K562 (cell line): ENCODE measurements at regions not wholly inside any gene's neighbourhood (a gene's known extent, or its start where the extent isn't known, plus 50 kb on each side); places are given as distances from the start of the nearest gene placed in this dataset.
A peak's percentile ranks its signal among the peaks of the same experiment; 100 is the strongest.

ENCODE experiments used
- ATAC-seq: fragments of 200-7000 bp; cut with Tn5 transposase; 3 replicates; pipeline ENCODE4 v1.9.1; 2020; ENCODE audit warnings: moderate library complexity
- BruUV-seq: library from RNA; stranded (reverse); fragments of 400-500 nt; replicated peaks from 2 replicates; lab custom pipeline; 2021; lab: Mats Ljungman, UMichigan
- CTCF ChIA-PET: fragments of 300-600 bp; formaldehyde crosslinking; extraction: SDS; loops from one replicate; lab custom pipeline; 2021; ENCODE audit warnings: low intra/inter-chr PET ratio; lab: Yijun Ruan, JAX
- POLR2A ChIA-PET: fragments of 300-600, 350-650 bp; sonication (Branson Sonifier 250); formaldehyde crosslinking; extraction: SDS; loops from one replicate; lab custom pipeline; 2021; ENCODE audit warnings: antibody characterized with exemption, inconsistent platforms; lab: Yijun Ruan, JAX
- DNase-seq, 4 experiments: peaks; one replicate each; pipeline versions ENCODE4 v3.0.0 to v3.0.0-alpha.2; 2011 to 2018; ENCODE audit warnings: low spot score in 3 of 4, mixed read lengths in 3 of 4; ENCODE audit errors: extremely low read depth in 1 of 4
- FAIRE-seq: peaks from 2 replicates; lab custom pipeline; 2011; peaks lifted over from hg19 to GRCh38; lab: Jason Lieb, UNC
- H2AFZ ChIP-seq: 2 replicates; pipeline ENCODE4 v1.6.0; 2011; ENCODE audit warnings: low read depth, low read length, control low read depth, inconsistent platforms
- H3K27ac ChIP-seq: fragments of 200-600 bp; 3 replicates; pipeline ENCODE4 v1.8.0; 2011; ENCODE audit warnings: low read depth, mild to moderate bottlenecking, control low read depth, inconsistent platforms, low read length, moderate library complexity, mixed read lengths; ENCODE audit errors: extremely low read depth
- H3K27me3 ChIP-seq, 2 experiments: fragments of 300-600 bp in 1 of 2; 2 replicates in 1 of 2; 3 replicates in 1 of 2; pipeline versions ENCODE4 v1.6.0 to v1.8.0; 2011; ENCODE audit warnings: inconsistent platforms in 2 of 2, low read length in 2 of 2, mild to moderate bottlenecking in 1 of 2, mixed read lengths in 1 of 2, moderate library complexity in 1 of 2; ENCODE audit not compliant: control insufficient read depth in 2 of 2, insufficient read depth in 2 of 2
- H3K36me3 ChIP-seq: fragments of 300-600 bp; 3 replicates; pipeline ENCODE4 v1.8.0; 2011; ENCODE audit warnings: mild to moderate bottlenecking, low read length, inconsistent platforms; ENCODE audit not compliant: control insufficient read depth, insufficient read depth
- H3K4me1 ChIP-seq, 2 experiments: fragments of 200-600 bp in 1 of 2; replicated peaks in 1 of 2; 2 replicates in 1 of 2; 3 replicates in 1 of 2; pipeline versions ENCODE4 v1.5.1 to v1.8.0; 2011; ENCODE audit warnings: inconsistent platforms in 2 of 2, low read length in 2 of 2, mild to moderate bottlenecking in 1 of 2, mixed read lengths in 1 of 2, moderate library complexity in 1 of 2; ENCODE audit not compliant: control insufficient read depth in 2 of 2, insufficient read depth in 2 of 2
- H3K4me2 ChIP-seq: 2 replicates; pipeline ENCODE4 v1.6.1; 2011; ENCODE audit warnings: low read length, control low read depth, inconsistent platforms, mixed read lengths; ENCODE audit not compliant: insufficient read depth
- H3K4me3 ChIP-seq: fragments of 200-600 bp; sonication (generic), shearing (Covaris generic); 2 replicates; pipeline ENCODE4 v1.5.1; 2016; ENCODE audit warnings: control low read depth, inconsistent platforms
- H3K79me2 ChIP-seq: fragments of 200-600 bp; 3 replicates; pipeline ENCODE4 v1.8.0; 2011; ENCODE audit warnings: low read length, inconsistent platforms; ENCODE audit not compliant: control insufficient read depth, insufficient read depth
- H3K9ac ChIP-seq, 2 experiments: 2 replicates each; pipeline versions ENCODE4 v1.6.0 to v1.6.1; 2011; ENCODE audit warnings: low read depth in 2 of 2, low read length in 2 of 2, control low read depth in 1 of 2, inconsistent platforms in 1 of 2, mild to moderate bottlenecking in 1 of 2, mixed read lengths in 1 of 2; ENCODE audit not compliant: insufficient read depth in 1 of 2
- H3K9me1 ChIP-seq: one replicate; pipeline ENCODE4 v1.6.0; 2011; ENCODE audit warnings: inconsistent platforms, mild to moderate bottlenecking, low read length, moderate library complexity; ENCODE audit not compliant: control insufficient read depth, insufficient read depth
- H3K9me3 ChIP-seq: replicated peaks from 2 replicates; pipeline ENCODE4 v1.5.1; 2011; ENCODE audit warnings: low read depth, low read length, inconsistent platforms; ENCODE audit not compliant: control insufficient read depth, insufficient read depth
- H4K20me1 ChIP-seq: replicated peaks from 2 replicates; pipeline ENCODE4 v1.6.1; 2011; ENCODE audit warnings: low read length, inconsistent platforms, mixed read lengths; ENCODE audit not compliant: control insufficient read depth, insufficient read depth
- BRF1 ChIP-seq: IDR thresholded peaks from 3 replicates; pipeline ENCODE4 v1.6.1; 2011; ENCODE audit warnings: borderline replicate concordance, mild to moderate bottlenecking; ENCODE audit not compliant: insufficient read length; ENCODE audit errors: extremely low read depth
- C11orf30 ChIP-seq: fragments of 450-650 bp; IDR thresholded peaks from 2 replicates; pipeline ENCODE4 v1.6.1; 2016; ENCODE audit warnings: low read depth, mild to moderate bottlenecking
- CREM ChIP-seq: IDR thresholded peaks from 2 replicates; pipeline ENCODE4 v1.6.1; 2014; ENCODE audit warnings: antibody characterized with exemption, low read depth
- LARP7 ChIP-seq: fragments of 450-650 bp; IDR thresholded peaks from 2 replicates; pipeline ENCODE4 v1.6.1; 2016
- MAFF ChIP-seq: IDR thresholded peaks from 2 replicates; pipeline ENCODE4 v1.6.1; 2012; ENCODE audit warnings: low read length, improper control_type of control experiment
- MAFK ChIP-seq: IDR thresholded peaks from 2 replicates; pipeline ENCODE4 v1.6.1; 2011; ENCODE audit warnings: low read length, improper control_type of control experiment
- MNT ChIP-seq, 2 experiments: fragments of 450-650 bp; conservative IDR thresholded peaks; 2 replicates each; pipeline ENCODE4 v1.6.1; 2017; ENCODE audit warnings: mild to moderate bottlenecking in 2 of 2, moderate library complexity in 2 of 2
- NCOA2 ChIP-seq, 2 experiments: fragments of 450-650 bp; IDR thresholded peaks; 2 replicates each; pipeline ENCODE4 v1.6.1; 2018; ENCODE audit warnings: mild to moderate bottlenecking in 2 of 2, moderate library complexity in 1 of 2; ENCODE audit not compliant: partially characterized antibody in 2 of 2
- SIX5 ChIP-seq, 2 experiments: IDR thresholded peaks; 2 replicates each; pipeline ENCODE4 v1.6.1; 2011; ENCODE audit warnings: low read length in 2 of 2, borderline replicate concordance in 1 of 2, low read depth in 1 of 2, mild to moderate bottlenecking in 1 of 2, moderate library complexity in 1 of 2; ENCODE audit not compliant: insufficient read depth in 1 of 2
- SMARCB1 ChIP-seq: IDR thresholded peaks from 2 replicates; pipeline ENCODE4 v1.6.1; 2011; ENCODE audit warnings: improper control_type of control experiment, low read depth; ENCODE audit not compliant: insufficient read length
- TRIM25 ChIP-seq: fragments of 450-650 bp; IDR thresholded peaks from 2 replicates; pipeline ENCODE4 v1.7.0; 2016; ENCODE audit warnings: borderline replicate concordance
- U2AF2 ChIP-seq: fragments of 200-400 bp; formaldehyde crosslinking; optimal IDR thresholded peaks from 2 replicates; pipeline ENCODE3; 2017; ENCODE audit warnings: low read depth, mild to moderate bottlenecking, low read length
- XRCC3 ChIP-seq: fragments of 450-650 bp; IDR thresholded peaks from 2 replicates; pipeline ENCODE4 v1.6.1; 2017; ENCODE audit warnings: mild to moderate bottlenecking, moderate library complexity
- ZNF316 ChIP-seq: fragments of 450-650 bp; IDR thresholded peaks from 2 replicates; pipeline ENCODE4 v1.6.1; 2016
- ZNF717 ChIP-seq: fragments of 250-450 bp; sonication (Bioruptor Pico); IDR thresholded peaks from 2 replicates; pipeline ENCODE4 v1.5.0; 2021
- WGBS: fragments of 100-300 bp; shearing (Covaris generic); methylation state at CpG from one replicate; pipeline ENCODE4 v1.1.6; 2016; ENCODE audit warnings: low coverage, mixed read lengths; ENCODE audit not compliant: insufficient coverage; ENCODE audit errors: missing lambda C conversion rate; 5-methylcytosine and 5-hydroxymethylcytosine counted together
- in situ Hi-C: fragments of 300-500 bp; cut with MboI; formaldehyde crosslinking; loops from 4 replicates; pipeline ENCODE4 v1.15.0; 2018; ENCODE audit warnings: inconsistent platforms, mixed read lengths
- intact Hi-C: fragments of 100-400 bp; cut with micrococcal nuclease; formaldehyde crosslinking; loops from 2 replicates; pipeline ENCODE4 v1.14.2; 2022
- TF ChIP-seq, protein P1 (sequence below): fragments of 250-450 bp; sonication (Bioruptor Pico); IDR thresholded peaks from 2 replicates; pipeline ENCODE4 v1.4.0; 2020; ENCODE audit warnings: mild to moderate bottlenecking, moderate library complexity
- TF ChIP-seq, protein P2 (sequence below): sonication (generic); formaldehyde crosslinking; IDR thresholded peaks from 2 replicates; pipeline ENCODE4 v1.8.0; 2022; ENCODE audit warnings: mild to moderate bottlenecking, missing genetic modification reagents, borderline replicate concordance

DNA sequence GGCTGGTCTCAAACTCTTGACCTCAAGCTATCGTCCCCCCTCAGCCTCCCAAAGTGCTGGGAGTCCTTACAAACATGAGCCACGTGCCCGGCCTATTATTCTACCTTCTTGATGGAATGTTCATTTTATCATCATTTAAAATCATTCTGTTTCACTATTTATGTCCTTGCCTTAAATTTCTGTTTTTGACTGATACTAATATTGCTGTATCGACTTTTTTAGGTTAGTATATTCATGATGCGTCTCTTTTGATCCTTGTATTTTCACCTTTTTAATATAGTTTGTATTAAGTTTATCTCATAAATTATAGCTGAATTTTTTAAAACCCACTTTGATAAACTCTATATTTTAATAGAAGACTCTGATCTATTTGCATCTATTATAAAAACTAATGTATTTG lies 98.4 kb upstream of the STXBP5 start:
- DNase-seq (no peak), ATAC-seq (no peak), FAIRE-seq (no peak)
- H3K36me3 ChIP-seq, result no peaks in the 10 kb centered on the region
- no peak overlapping the region for H3K9ac ChIP-seq
- BruUV-seq, result no TSS peak
- H3K9me1 ChIP-seq, result no peaks in the 10 kb centered on the region
- in situ Hi-C loops (no loop called here), intact Hi-C loops (no loop called here)
- no peak overlapping the region for H2AFZ ChIP-seq
- H3K27me3 ChIP-seq, result no peaks in the 10 kb centered on the region
- H4K20me1 ChIP-seq, result no peaks in the 10 kb centered on the region
- ChIA-PET CTCF (no interaction called here), POLR2A (no interaction called here)
- 0 out of 5 replicates have a peak, but pooled peaks cover 0 to 4% of the 10 kb centered on the region in 2 experiments for H3K4me1 ChIP-seq
- no peak overlapping the region for H3K27ac ChIP-seq
- WGBS, result 73% methylated on average over 5 of the region's 5 CpGs
- no peak overlapping the region for H3K4me2 ChIP-seq
- H3K79me2 ChIP-seq, result no peaks in the 10 kb centered on the region
- no peak overlapping the region for H3K4me3 ChIP-seq
- H3K9me3 ChIP-seq, result no peaks in the 10 kb centered on the region
- no peak for TF ChIP-seq CREM
- TF ChIP-seq SMARCB1, result no peak
- no peak for TF ChIP-seq MNT (conservative IDR thresholded peaks at IDR 0.05)
- TF ChIP-seq ZNF316, result peak; percentile 94
- no peak for TF ChIP-seq U2AF2
- TF ChIP-seq TRIM25, result no peak
- TF ChIP-seq C11orf30, result peak; percentile 90
- no peak for TF ChIP-seq LARP7
- no peak for TF ChIP-seq ZNF717 (CRISPR knock-in tag)
- peak in 1 of 2 experiments; percentile 23 for TF ChIP-seq NCOA2 (IDR thresholded peaks at IDR 0.05; ENCODE audit: partially characterized antibody in 2 of 2)
- no peak for TF ChIP-seq XRCC3
- TF ChIP-seq MAFF, result peak; percentile 61; the same call in 1 of the 2 replicates
- TF ChIP-seq, protein P1, sequence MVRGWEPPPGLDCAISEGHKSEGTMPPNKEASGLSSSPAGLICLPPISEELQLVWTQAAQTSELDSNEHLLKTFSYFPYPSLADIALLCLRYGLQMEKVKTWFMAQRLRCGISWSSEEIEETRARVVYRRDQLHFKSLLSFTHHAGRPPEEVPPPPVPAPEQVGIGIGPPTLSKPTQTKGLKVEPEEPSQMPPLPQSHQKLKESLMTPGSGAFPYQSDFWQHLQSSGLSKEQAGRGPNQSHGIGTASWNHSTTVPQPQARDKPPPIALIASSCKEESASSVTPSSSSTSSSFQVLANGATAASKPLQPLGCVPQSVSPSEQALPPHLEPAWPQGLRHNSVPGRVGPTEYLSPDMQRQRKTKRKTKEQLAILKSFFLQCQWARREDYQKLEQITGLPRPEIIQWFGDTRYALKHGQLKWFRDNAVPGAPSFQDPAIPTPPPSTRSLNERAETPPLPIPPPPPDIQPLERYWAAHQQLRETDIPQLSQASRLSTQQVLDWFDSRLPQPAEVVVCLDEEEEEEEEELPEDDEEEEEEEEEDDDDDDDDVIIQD (CRISPR knock-in tag), result no peak
- TF ChIP-seq BRF1, result no peak
- no peak for TF ChIP-seq SIX5 (IDR thresholded peaks at IDR 0.05; ENCODE audit: borderline replicate concordance in 1 of 2, insufficient read depth in 1 of 2, low read depth in 1 of 2, low read length in 2 of 2)
- TF ChIP-seq MAFK, result peak; percentile 38; the same call in 1 of the 2 replicates
- TF ChIP-seq, protein P2, sequence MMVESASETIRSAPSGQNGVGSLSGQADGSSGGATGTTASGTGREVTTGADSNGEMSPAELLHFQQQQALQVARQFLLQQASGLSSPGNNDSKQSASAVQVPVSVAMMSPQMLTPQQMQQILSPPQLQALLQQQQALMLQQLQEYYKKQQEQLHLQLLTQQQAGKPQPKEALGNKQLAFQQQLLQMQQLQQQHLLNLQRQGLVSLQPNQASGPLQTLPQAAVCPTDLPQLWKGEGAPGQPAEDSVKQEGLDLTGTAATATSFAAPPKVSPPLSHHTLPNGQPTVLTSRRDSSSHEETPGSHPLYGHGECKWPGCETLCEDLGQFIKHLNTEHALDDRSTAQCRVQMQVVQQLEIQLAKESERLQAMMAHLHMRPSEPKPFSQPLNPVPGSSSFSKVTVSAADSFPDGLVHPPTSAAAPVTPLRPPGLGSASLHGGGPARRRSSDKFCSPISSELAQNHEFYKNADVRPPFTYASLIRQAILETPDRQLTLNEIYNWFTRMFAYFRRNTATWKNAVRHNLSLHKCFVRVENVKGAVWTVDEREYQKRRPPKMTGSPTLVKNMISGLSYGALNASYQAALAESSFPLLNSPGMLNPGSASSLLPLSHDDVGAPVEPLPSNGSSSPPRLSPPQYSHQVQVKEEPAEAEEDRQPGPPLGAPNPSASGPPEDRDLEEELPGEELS (CRISPR knock-in tag), result no peak
